ENCODE measurements at regions not wholly inside any gene's neighbourhood (a gene's known extent, or its start where the extent isn't known, plus 50 kb on each side); places are given as distances from the start of the nearest gene placed in this dataset.

GRCh38 chr15:56538901-56539545 is 74.1 kb upstream of the MNS1 start:
- intact Hi-C loops (cut with DNase I): no loop called here
- H3K4me3 ChIP-seq: no peak overlapping the region
- no peaks in the 10 kb centered on the region for H3K4me1 ChIP-seq (replicated peaks in 1 of 2)
- 88 to 94% (median 91%) methylated on average over 7 of the region's 7 CpGs for WGBS, 4 donors
- no peak for DNase-seq
- H3K27me3 ChIP-seq: no peaks in the 10 kb centered on the region
- no peaks in the 10 kb centered on the region for H3K36me3 ChIP-seq (replicated peaks in 1 of 2)
- no peaks in the 10 kb centered on the region for H3K9me3 ChIP-seq (replicated peaks in 1 of 3)
- TF ChIP-seq POLR2A (IDR thresholded peaks at IDR 0.05) (no peak), CTCF (IDR thresholded peaks at IDR 0.05) (no peak)
- H3K27ac ChIP-seq: no peak overlapping the region

GRCh38 chr15:56537881-56538280 is 72.9 kb upstream of the MNS1 start:
- intact Hi-C loops (cut with DNase I): no loop called here
- WGBS, 4 donors: 64 to 88% (median 81%) methylated on average over 4 of the region's 4 CpGs

GRCh38 chr15:56534728-56535127 is 69.8 kb upstream of the MNS1 start:
- intact Hi-C loops (cut with DNase I): no loop called here
- 88 to 91% (median 90%) methylated on average over 4 of the region's 4 CpGs for WGBS, 4 donors

More at GRCh38 chr15:56537881-56538280, 72.9 kb upstream of the MNS1 start:
- no peak for TF ChIP-seq POLR2A (IDR thresholded peaks at IDR 0.05)
- TF ChIP-seq CTCF (IDR thresholded peaks at IDR 0.05): no peak
- no peaks in the 10 kb centered on the region for H3K27me3 ChIP-seq
- DNase-seq: peak in 1 of 7 donors; percentile 4
- H3K4me3 ChIP-seq: no peak overlapping the region
- H3K4me1 ChIP-seq (replicated peaks in 1 of 2): no peaks in the 10 kb centered on the region
- H3K36me3 ChIP-seq (replicated peaks in 1 of 2): no peaks in the 10 kb centered on the region
- H3K9me3 ChIP-seq (replicated peaks in 1 of 3): no peaks in the 10 kb centered on the region
- no peak overlapping the region for H3K27ac ChIP-seq

GRCh38 chr15:56533731-56534403 is 68.9 kb upstream of the MNS1 start:
- Histone ChIP-seq H3K4me3 (no peak overlapping the region), H3K27ac (no peak overlapping the region), H3K4me1 (replicated peaks in 1 of 2) (no peaks in the 10 kb centered on the region), H3K36me3 (replicated peaks in 1 of 2) (no peaks in the 10 kb centered on the region), H3K27me3 (no peaks in the 10 kb centered on the region), H3K9me3 (replicated peaks in 1 of 3) (no peaks in the 10 kb centered on the region)
- TF ChIP-seq POLR2A (IDR thresholded peaks at IDR 0.05) (no peak), CTCF (IDR thresholded peaks at IDR 0.05) (no peak)
- no peak for DNase-seq
- intact Hi-C loops (cut with DNase I): no loop called here
- 62 to 69% (median 66%) methylated on average over 2 of the region's 2 CpGs for whole genome bisulfite sequencing, 4 donors

More at GRCh38 chr15:56534728-56535127, 69.8 kb upstream of the MNS1 start:
- no peaks in the 10 kb centered on the region for H3K36me3 ChIP-seq (replicated peaks in 1 of 2)
- H3K27ac ChIP-seq: no peak overlapping the region
- no peak overlapping the region for H3K4me3 ChIP-seq
- no peaks in the 10 kb centered on the region for H3K9me3 ChIP-seq (replicated peaks in 1 of 3)
- no peak for DNase-seq
- H3K4me1 ChIP-seq (replicated peaks in 1 of 2): no peaks in the 10 kb centered on the region
- no peaks in the 10 kb centered on the region for H3K27me3 ChIP-seq
- TF ChIP-seq POLR2A (IDR thresholded peaks at IDR 0.05) (no peak), CTCF (IDR thresholded peaks at IDR 0.05) (no peak)
